UCSD-AML1 (cell line): ENCODE measurements at regions not wholly inside any gene's neighbourhood (a gene's known extent, or its start where the extent isn't known, plus 50 kb on each side); places are given as distances from the start of the nearest gene placed in this dataset.

Experiments used
- DNase-seq: peaks from one replicate; lab custom pipeline; 2025; ENCODE audit not compliant: unreplicated experiment; lab: John Stamatoyannopoulos, UW

GRCh38 chr22:42217752-42218280 is 52.6 kb downstream of the TCF20 start:
- DNase-seq, result no peak

DNA sequence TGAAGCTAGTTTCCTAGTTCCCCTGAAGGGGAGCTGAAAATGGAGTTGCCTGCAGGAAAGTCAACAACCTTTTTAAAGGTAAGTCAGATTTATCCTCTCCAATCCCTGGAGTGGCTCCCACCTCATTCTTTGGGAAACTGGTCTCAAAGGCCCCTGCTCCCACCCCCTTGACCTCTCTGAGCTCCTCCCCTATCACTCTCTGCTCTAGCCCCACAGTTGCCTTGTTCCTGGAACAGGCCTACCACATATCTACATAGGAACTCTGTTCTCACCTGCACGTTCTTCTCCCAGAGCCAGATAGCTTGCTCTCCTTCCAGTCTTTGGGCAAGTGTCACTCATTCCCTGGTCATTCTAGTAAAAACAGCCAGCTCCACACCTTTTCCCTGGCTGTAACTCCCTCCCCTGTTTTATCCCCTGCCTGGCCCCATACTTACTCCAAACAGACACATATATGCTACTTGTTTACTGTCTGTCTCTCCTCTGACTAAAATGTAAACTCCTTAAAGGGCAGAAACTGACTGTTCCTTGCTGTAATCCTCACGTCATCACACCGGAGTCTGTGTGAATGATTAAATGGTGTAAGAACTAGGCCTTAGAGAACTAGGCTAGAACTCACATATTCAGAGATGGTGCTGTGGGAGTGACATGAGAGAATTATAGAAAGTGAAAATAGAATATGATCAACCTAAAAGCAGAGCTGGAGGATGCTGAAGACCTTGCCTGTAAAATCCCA is 53.3 kb downstream of the TCF20 start:
- DNase-seq, result no peak

DNA sequence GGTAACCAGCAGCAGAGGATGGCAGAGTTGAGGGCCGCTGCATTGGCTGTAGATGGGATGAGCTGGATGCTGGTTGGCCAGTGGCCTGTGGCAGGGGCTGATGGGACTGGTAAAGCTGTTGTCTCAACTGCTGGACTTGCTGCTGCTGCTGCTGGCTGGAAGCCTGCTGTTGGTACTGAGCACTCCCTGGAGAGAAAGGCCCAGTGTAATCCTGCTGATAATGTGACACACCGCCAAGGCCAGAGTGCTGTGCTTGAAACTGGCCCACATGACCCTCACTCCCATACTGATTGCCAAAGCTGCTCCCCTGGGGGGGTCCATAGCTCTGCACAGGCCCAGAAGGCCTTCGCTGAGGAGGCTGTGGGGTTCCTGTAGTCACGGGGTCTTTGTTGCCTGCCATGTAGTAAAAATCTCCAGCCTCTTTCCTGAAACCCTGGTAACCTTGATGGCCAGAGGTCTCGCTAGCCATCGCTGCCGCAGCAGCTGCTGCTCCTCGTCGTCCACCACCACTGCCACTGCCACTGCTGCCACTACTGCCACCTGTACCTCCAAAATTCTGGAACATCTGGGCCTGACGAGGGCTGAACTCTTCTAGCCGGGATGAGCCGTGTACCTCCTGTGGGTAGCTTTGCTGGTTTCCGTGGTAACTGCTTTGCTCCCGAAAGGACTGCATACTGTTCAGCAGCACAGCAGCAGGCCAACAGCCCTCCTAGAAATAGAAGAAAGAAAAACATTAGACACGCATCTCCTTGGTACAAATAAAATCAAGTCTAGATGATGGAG is 55.6 kb downstream of the TCF20 start:
- DNase-seq, result no peak

- no peak for DNase-seq
Measured at GRCh38 chr22:42208362-42208761, 62.1 kb downstream of the TCF20 start.

DNA sequence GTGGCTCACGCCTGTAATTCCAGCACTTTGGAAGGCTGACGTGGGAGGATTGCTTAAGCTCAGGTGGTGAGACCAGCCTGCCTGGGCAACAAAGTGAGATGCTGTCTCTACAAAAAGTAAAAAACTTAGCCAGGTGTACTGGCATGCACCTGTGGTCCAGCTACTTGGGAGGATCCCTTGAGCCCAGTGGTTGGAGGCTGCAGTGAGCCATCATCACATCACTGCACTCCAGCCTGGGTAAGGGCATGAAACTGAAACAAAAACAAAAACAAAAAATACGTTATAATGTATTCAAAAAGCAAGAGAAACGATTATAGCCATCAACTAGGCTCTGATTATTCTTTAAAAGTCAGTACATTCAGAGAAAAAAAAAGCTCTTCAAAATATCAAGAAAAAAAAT is 62.5 kb downstream of the TCF20 start:
- DNase-seq, result no peak

- DNase-seq, result no peak
Measured at GRCh38 chr22:42203609-42204008, 66.8 kb downstream of the TCF20 start.

DNA sequence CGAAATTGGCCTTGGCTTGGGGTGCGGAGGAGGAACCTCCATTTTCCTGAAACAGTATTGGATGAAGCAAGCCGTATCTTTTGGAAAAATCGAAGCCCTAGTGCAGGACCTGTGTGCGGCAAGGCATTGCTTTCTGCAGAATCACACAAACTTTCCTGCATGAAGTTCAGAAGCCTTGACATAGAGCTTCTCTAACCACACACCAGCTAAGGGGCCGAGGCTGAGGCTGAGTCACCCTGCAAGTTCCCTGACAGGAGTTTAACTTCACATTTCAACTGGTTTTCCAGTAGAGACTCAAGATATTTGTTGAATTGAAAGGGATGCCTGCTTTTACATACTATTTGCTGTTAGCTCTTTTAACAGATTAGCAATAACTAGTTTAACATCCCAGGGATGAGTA is 67.8 kb downstream of the TCF20 start:
- peak; percentile 39 for DNase-seq

- DNase-seq, result no peak
Measured at GRCh38 chr22:42202048-42202447, 68.4 kb downstream of the TCF20 start.

- no peak for DNase-seq
Measured at GRCh38 chr22:42199025-42199424, 68.4 kb upstream of the CYP2D6 start.

- DNase-seq, result no peak
Measured at GRCh38 chr22:42198226-42198625, 67.6 kb upstream of the CYP2D6 start.

DNA sequence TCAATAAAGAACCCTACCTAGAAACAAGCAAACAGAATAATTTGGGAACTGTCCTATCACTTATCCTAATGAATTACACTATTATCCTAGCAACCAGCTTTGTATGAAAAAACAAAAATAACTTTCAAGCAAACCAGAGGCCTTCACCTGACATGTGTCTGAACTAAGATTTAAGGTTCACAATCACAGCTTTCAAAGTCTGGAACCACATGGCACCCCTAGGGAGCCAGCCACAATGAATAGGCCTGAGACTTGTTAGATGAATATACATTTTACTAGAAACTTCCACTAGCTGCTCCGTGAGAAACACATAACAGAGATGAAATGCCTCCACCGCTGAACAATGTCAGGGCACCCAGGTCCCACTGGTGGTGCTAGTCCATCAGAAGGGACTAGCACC is 65.8 kb upstream of the CYP2D6 start:
- no peak for DNase-seq

- DNase-seq, result no peak
Measured at GRCh38 chr22:42194953-42195352, 64.3 kb upstream of the CYP2D6 start.

- DNase-seq, result no peak
Measured at GRCh38 chr22:42194104-42194851, 63.7 kb upstream of the CYP2D6 start.

DNA sequence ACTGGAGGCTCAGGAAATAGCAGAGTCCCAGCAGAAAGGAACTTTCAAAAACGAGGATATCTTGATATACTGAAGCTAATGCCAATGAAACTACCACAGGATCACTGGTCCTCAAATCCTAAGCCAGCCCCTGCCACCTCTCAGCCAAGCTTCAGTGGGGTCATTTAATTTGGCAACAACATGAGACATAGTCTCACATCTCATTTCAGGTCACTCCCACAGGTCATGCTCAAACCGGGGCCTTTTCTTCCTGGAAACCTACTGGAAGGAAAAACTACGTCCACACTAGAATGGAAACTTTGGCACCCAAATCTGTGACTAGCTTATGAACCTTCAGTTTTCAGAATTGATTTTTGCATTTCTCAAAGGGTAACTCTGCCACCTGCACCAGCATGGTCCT is 61.9 kb upstream of the CYP2D6 start:
- DNase-seq, result no peak

DNA sequence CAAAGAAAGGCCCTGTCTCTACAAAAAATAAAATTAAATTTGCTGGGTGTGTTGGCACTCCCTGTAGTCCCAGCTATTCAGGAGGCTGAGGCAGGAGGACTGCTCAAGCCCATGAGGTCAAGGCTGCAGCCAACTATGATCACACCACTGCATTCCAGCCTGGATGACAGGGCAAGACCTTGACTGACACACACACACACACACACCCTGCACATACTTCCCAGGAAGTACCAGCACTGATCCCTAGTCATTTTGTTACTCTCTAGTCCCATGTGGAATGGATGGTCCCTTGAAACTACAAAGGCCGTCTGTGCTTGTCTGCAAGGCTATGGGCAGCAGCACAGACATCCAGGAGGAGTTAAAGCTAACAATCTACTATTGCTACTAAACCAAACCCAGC is 59.7 kb upstream of the CYP2D6 start:
- no peak for DNase-seq

DNA sequence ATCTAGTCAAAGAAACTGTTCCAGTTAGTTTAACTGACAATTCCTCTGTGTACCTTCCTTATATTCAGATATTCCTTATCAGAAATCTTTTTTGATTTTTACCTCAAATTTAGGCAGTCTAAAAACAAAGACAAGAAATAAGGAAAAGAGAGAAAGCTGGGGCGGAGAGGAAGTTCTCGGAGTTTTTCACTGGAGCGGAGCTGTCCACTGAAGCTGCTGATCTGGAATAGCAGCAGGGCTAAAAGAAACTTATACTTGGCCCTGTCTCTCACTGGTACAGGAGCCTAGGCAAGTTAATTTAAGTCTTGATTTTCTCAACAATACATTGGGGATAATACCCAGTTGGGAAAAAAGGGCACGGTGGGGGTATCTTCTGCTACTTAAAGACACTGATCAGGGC is 59.2 kb upstream of the CYP2D6 start:
- DNase-seq, result no peak

- DNase-seq, result no peak
Measured at GRCh38 chr22:42188808-42189447, 58.3 kb upstream of the CYP2D6 start.

- no peak for DNase-seq
Measured at GRCh38 chr22:42187646-42188045, 57.0 kb upstream of the CYP2D6 start.

- no peak for DNase-seq
Measured at GRCh38 chr22:42185915-42186439, 55.4 kb upstream of the CYP2D6 start.

DNA sequence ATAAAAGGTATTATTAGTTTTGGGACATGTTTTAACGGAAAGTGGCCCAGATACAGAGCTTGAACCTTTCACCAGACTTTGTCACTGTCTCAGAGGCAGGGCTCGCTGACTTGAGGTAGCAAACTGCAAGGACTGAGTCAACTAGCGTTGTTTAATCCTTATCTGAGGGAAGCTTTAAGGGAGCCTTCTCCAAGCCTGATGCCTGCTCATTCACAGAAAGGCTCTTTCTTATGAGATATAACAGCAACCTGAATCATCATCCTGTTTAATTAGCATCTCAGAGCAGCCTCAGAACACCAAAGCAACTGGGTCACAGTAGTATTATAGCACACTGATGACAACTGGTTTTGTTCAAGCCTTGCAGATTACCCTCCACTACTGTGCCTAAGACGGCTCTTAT is 54.2 kb upstream of the CYP2D6 start:
- DNase-seq, result no peak
